Parathyroid adenoma (tissue), 2 donors: ENCODE measurements at regions not wholly inside any gene's neighbourhood (a gene's known extent, or its start where the extent isn't known, plus 50 kb on each side); places are given as distances from the start of the nearest gene placed in this dataset.

Source experiments
- H2AFZ ChIP-seq: fragments of 300-600 bp; sonication (generic); one replicate; pipeline ENCODE4 v1.7.0; 2017; ENCODE audit warnings: antibody characterized with exemption, mild to moderate bottlenecking
- H3K27ac ChIP-seq: fragments of 300-600 bp; sonication (generic); one replicate; pipeline ENCODE4 v1.7.0; 2017
- H3K27me3 ChIP-seq: fragments of 300-600 bp; sonication (generic); one replicate; pipeline ENCODE4 v1.7.0; 2017; ENCODE audit warnings: low read length; ENCODE audit not compliant: control insufficient read depth, insufficient read depth
- H3K36me3 ChIP-seq: fragments of 300-600 bp; sonication (generic); one replicate; pipeline ENCODE4 v1.7.0; 2017; ENCODE audit warnings: low read length; ENCODE audit not compliant: control insufficient read depth, insufficient read depth
- H3K4me1 ChIP-seq: fragments of 300-600 bp; sonication (generic); one replicate; pipeline ENCODE4 v1.7.0; 2017; ENCODE audit warnings: control low read depth
- H3K4me2 ChIP-seq: fragments of 300-600 bp; sonication (generic); one replicate; pipeline ENCODE4 v1.7.0; 2017; ENCODE audit warnings: low read length
- H3K4me3 ChIP-seq: fragments of 300-600 bp; sonication (generic); one replicate; pipeline ENCODE4 v1.7.0; 2017; ENCODE audit warnings: low read depth, low read length
- H3K79me2 ChIP-seq: fragments of 300-600 bp; sonication (generic); one replicate; pipeline ENCODE4 v1.7.0; 2017; ENCODE audit warnings: control low read depth
- H3K9ac ChIP-seq: fragments of 300-600 bp; sonication (generic); one replicate; pipeline ENCODE4 v1.7.0; 2017; ENCODE audit warnings: mild to moderate bottlenecking
- H3K9me3 ChIP-seq: fragments of 300-600 bp; sonication (generic); one replicate; pipeline ENCODE4 v1.7.0; 2017; ENCODE audit warnings: low read length; ENCODE audit not compliant: control insufficient read depth
- TF ChIP-seq, protein P1 (sequence below): fragments of 300-600 bp; sonication (generic); IDR thresholded peaks from one replicate; pipeline ENCODE4 v1.7.0; 2017; ENCODE audit warnings: antibody characterized with exemption, mild to moderate bottlenecking
- donor health status: primary hyperparathyroidism.

DNA sequence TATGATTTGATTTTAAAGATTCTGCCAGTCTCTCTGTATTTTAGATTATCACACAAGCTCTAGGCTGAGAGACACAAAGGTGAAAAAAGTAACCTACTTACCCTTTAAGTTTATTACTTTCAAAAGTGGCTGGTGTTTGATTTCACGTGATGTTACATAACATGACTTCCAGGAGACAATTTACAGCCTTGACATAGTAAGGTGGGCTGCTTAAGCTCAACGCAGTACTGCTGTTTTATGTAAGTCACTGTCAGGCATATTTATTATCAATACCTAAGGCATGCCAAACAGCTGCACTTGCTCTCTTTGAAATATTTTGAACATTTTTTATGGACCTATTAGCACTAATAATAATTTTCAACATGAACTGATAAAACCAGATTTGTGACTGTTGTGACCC, 451.5 kb upstream of the FAM241A start:
- no peaks in the 10 kb centered on the region for H3K9me3 ChIP-seq
- TF ChIP-seq, protein P1, sequence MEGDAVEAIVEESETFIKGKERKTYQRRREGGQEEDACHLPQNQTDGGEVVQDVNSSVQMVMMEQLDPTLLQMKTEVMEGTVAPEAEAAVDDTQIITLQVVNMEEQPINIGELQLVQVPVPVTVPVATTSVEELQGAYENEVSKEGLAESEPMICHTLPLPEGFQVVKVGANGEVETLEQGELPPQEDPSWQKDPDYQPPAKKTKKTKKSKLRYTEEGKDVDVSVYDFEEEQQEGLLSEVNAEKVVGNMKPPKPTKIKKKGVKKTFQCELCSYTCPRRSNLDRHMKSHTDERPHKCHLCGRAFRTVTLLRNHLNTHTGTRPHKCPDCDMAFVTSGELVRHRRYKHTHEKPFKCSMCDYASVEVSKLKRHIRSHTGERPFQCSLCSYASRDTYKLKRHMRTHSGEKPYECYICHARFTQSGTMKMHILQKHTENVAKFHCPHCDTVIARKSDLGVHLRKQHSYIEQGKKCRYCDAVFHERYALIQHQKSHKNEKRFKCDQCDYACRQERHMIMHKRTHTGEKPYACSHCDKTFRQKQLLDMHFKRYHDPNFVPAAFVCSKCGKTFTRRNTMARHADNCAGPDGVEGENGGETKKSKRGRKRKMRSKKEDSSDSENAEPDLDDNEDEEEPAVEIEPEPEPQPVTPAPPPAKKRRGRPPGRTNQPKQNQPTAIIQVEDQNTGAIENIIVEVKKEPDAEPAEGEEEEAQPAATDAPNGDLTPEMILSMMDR, result no peak
- H3K36me3 ChIP-seq, result no peaks in the 10 kb centered on the region
- H3K27me3 ChIP-seq, result no peaks in the 10 kb centered on the region
- no peak overlapping the region for H3K27ac ChIP-seq
- H3K4me2 ChIP-seq, result no peak overlapping the region
- H3K4me1 ChIP-seq, result no peaks in the 10 kb centered on the region
- no peak overlapping the region for H3K9ac ChIP-seq
- no peaks in the 10 kb centered on the region for H3K79me2 ChIP-seq
- H2AFZ ChIP-seq, result no peak overlapping the region
- H3K4me3 ChIP-seq, result no peak overlapping the region

DNA sequence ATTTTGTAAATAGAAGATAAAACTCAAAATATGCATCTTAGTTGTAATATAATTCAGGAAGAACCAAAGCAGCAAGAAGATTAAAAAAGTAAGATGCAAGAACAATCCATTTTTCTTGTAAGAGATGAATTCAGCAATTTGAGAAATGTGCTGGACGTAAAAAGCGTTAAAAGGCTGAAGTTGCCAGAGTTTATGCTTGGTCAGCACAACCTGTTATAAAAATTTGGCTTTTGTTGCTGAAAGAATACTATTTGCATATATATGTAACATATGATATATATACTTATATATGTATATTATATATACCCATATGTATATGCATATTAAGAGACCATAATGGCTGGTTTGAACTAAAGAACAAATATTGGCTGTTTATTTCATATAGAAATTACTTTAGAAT, 449.6 kb upstream of the FAM241A start:
- H3K79me2 ChIP-seq, result no peaks in the 10 kb centered on the region
- no peaks in the 10 kb centered on the region for H3K27me3 ChIP-seq
- H2AFZ ChIP-seq, result no peak overlapping the region
- no peak overlapping the region for H3K27ac ChIP-seq
- H3K4me2 ChIP-seq, result no peak overlapping the region
- H3K9ac ChIP-seq, result no peak overlapping the region
- H3K36me3 ChIP-seq, result no peaks in the 10 kb centered on the region
- no peaks in the 10 kb centered on the region for H3K9me3 ChIP-seq
- no peak overlapping the region for H3K4me3 ChIP-seq
- TF ChIP-seq, protein P1, result no peak
- no peaks in the 10 kb centered on the region for H3K4me1 ChIP-seq

DNA sequence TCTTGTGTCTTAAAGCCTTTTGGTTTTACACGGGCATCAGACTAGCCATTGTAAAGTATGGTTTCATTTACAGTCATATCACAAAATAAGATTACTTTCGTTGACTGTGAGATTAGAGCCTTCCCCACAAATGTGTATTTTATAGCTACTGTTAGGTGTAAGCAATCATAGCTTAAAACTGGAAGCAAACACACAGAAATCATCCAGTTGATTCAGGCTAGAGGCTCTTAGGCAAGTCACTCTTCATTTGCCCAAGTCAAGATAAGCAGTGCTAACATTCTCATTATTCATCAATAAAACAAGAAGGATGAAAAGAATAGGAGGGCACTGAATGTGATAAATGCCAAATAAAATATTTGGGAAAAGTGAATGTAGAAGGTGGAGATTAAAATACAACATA, 448.7 kb upstream of the FAM241A start:
- Histone ChIP-seq H2AFZ (no peak overlapping the region), H3K4me1 (no peaks in the 10 kb centered on the region), H3K9ac (no peak overlapping the region), H3K27ac (no peak overlapping the region), H3K79me2 (no peaks in the 10 kb centered on the region), H3K4me3 (no peak overlapping the region), H3K4me2 (no peak overlapping the region), H3K27me3 (no peaks in the 10 kb centered on the region), H3K9me3 (no peaks in the 10 kb centered on the region), H3K36me3 (no peaks in the 10 kb centered on the region)
- TF ChIP-seq, protein P1, result no peak

DNA sequence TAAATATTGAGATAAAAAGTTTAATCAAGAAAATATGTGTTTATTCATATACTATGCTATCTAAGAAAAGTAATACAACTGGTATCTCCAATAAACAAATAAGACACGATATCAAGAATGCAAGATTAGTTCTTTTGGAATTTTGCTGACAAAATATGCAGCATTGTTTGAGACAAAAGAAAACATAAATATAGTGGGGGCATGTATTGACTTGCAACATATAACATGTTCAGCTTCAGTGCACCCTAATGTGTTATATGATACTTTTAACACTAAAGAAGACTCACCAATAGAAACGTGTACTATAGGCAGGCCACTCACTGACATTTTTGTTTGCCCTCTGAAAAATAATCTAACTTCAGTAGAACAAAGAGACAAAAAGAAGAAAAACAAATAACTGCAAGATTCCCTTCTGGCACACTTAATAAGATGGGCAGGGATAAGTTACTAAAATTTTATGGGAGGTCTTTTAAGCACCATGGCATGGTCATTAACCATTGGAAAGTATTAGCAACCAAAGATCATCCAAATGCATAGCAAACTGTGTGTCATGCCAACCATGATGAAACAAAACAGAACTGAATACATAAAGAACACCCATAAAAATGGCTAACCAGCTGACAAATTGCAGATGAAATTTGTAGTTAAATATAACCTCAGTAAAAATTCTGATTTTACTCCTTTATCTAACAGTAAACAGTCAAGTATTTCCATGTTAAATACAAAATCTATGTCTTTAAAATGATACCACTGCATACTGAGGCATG, 447.9 kb upstream of the FAM241A start:
- Histone ChIP-seq H3K79me2 (no peaks in the 10 kb centered on the region), H3K4me1 (no peaks in the 10 kb centered on the region), H3K9me3 (no peaks in the 10 kb centered on the region), H3K9ac (no peak overlapping the region), H3K36me3 (no peaks in the 10 kb centered on the region), H3K4me2 (no peak overlapping the region), H3K4me3 (no peak overlapping the region), H3K27me3 (no peaks in the 10 kb centered on the region), H3K27ac (no peak overlapping the region), H2AFZ (no peak overlapping the region)
- TF ChIP-seq, protein P1, result no peak

DNA sequence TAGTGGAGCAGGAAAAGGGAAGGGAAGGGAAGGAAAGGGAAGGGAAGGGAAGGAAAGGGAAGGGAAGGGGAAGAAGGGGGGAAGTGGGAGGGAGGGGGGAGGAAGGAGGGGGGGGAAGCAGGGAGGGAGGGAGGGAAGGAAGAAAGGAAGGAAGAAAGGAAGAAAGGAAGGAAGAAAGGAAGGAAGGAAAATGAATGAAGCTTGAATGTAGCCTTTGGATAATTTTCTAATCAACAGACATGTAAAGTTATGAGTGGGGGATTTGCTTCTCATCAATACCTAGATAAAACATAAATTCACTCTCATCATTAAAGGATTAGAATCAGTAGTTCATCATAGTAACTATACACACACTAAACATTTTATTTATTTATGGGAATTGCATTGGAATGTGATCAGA, 446.9 kb upstream of the FAM241A start:
- H3K79me2 ChIP-seq, result no peaks in the 10 kb centered on the region
- no peaks in the 10 kb centered on the region for H3K9me3 ChIP-seq
- no peak overlapping the region for H2AFZ ChIP-seq
- TF ChIP-seq, protein P1, result no peak
- H3K27me3 ChIP-seq, result no peaks in the 10 kb centered on the region
- H3K36me3 ChIP-seq, result no peaks in the 10 kb centered on the region
- H3K4me1 ChIP-seq, result no peaks in the 10 kb centered on the region
- no peak overlapping the region for H3K27ac ChIP-seq
- no peak overlapping the region for H3K4me2 ChIP-seq
- no peak overlapping the region for H3K9ac ChIP-seq
- H3K4me3 ChIP-seq, result no peak overlapping the region
